HG03442 (cell line): ENCODE measurements at regions not wholly inside any gene's neighbourhood (a gene's known extent, or its start where the extent isn't known, plus 50 kb on each side); places are given as distances from the start of the nearest gene placed in this dataset.
"Not testable (repeated sequence)": the region's sequence is repeated elsewhere in the genome, so short reads cannot be mapped to it uniquely, and the experiment has no call there.

Experiments used
- ATAC-seq: cut with Tn5 transposase; IDR thresholded peaks from one replicate; pipeline ENCODE4 v1.9.1; 2021; ENCODE audit warnings: mild to moderate bottlenecking, moderate library complexity; ENCODE audit not compliant: unreplicated experiment

GRCh38 chr6:27679964-27680694, 207.2 kb upstream of the ZNF184 start:
- no peak for ATAC-seq

DNA sequence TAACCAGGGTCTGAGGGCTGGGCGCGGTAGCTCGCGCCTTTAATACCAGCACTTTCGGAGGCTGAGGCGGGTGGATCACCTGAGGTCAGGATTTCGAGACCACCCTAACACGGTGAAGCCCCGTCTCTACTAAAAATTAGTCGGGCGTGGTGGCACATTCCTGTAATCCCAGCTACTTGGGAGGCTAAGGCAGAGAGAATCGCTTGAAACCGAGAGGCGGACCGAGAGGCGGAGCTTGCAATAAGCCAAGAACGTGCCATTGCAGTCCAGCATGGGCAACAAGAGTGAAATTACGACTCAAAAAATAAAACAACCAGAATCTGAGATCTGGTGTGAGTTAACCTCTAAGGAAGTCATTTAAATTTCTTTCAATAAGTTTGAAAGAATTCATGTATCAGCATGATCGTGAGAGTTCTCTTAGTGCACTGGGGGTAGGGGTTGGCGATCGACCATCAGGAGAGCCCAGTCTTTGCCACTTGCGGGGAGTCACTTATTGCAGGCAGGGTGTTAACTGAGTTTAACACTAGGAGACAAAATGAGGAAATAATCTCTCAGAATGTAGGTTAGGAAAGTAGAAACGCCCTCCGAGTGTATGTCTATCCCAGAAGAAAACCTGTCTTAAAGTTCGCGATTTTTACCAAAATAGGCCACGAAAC, 206.5 kb upstream of the ZNF184 start:
- no peak for ATAC-seq

DNA sequence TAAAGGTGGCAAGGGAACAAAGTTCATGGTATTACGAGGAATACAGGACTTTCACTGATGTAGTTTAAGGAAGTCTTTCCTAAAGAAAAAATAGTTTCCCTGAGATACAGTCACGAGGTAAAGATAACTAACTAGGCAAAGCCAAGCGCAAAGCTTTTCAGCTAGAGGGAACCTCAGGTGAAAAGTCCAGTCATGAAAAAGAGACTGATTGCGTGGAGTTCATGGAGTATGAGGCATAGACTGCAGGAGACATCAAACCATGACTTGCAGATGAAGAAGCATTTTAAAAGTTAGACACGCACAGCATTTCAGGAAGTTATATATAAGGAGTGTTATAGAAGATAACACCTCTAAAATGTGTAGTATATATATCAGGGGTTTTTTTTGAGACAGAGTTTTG, 205.6 kb upstream of the ZNF184 start:
- ATAC-seq: no peak

- no peak for ATAC-seq
These were observed 202.0 kb upstream of the ZNF184 start for GRCh38 chr6:27674882-27675281.

- no peak for ATAC-seq
These were observed 199.4 kb upstream of the ZNF184 start for GRCh38 chr6:27672113-27672799.

DNA sequence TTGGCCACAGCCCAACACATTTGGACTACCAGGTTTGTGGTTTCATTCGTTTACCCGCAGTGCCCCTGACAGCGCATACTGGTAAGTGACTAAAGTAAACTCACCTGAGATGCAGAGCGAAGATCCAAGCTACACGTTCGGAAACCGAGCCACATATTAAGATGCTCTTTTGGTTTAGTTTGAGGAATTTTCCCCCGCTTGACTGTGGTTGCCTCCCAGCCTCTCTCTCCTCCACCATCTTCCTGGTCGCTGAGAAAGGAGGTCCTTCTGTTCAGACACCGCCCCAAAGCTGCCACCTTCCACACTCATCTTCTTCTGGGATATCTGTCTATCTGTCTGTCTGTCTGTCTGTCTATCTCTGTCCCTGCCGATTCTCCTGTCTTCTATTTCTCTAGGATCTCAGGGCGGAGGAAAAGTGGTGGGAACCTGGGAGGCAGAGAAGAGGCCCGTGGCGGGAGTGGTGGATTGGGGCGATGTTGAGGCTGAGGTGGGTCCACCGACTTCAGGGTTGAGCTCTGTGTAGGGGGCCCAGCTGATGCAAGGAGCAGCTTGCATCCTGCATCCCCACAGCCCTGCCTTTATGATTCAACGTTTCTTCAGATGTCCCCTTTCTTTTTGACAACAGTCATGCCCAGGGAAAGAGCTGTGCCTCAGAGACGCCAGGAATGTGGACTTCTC, 196.9 kb upstream of the ZNF184 start:
- no peak for ATAC-seq

- no peak for ATAC-seq
These were observed 196.4 kb upstream of the ZNF184 start for GRCh38 chr6:27669295-27669623.

GRCh38 chr6:27668442-27669294, 195.8 kb upstream of the ZNF184 start:
- ATAC-seq: no peak

DNA sequence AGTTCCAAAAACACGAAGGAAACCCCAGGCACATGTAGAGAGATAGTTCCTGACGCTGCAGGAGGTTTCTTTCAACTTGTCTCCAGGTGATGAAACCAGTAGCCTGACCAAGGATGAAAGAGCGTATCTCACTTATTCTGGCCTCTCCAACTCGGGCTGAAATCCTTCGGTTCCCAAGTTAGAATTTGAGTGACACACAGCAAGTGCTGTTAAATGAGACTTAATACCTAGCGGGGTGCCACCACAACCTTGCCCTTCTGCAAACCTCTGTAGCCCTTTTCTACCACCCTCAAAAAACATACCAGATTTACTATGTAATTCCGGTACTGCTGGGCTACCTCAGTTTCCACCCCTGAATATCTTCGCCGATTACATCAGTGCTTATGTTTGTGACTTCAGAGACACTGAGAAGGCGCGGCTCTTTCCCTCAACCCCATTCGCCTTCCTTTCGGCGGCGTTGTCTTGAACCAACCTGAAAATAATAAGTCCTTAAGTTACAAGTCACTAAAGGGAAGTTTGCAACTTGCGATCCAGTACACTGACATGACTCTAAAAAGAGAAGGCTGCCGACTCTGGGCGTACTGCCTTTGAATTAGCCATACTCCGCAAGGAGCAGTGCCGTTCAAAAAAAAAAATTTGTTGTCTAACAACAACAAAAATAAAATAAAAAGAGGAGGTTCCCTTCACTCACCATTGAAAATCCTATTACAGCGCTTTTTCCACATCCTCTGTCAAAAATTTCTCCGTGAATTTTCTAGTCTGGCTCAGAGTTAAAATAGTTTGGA, 194.9 kb upstream of the ZNF184 start:
- ATAC-seq: no peak

GRCh38 chr6:27667016-27667656, 194.2 kb upstream of the ZNF184 start:
- ATAC-seq: no peak

DNA sequence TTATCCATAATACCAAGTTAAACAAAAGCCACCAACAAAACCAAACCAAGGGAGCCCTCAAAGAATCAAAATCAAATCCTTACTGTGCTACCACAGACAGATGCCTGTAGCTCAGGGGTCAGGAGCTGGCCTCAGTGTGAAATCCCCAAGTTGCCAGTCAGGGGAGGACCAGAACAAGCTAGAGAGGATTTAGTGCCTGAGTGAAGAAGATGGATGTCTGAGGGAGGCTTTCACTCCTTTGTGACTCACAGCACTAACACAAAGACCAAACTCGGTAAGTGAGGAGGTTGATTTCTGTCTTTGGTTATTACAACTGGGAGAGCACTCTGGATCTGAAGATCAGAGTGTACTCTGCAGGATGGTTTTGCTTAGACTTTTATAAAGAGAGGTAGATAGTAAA, 189.9 kb upstream of the ZNF184 start:
- ATAC-seq: no peak

DNA sequence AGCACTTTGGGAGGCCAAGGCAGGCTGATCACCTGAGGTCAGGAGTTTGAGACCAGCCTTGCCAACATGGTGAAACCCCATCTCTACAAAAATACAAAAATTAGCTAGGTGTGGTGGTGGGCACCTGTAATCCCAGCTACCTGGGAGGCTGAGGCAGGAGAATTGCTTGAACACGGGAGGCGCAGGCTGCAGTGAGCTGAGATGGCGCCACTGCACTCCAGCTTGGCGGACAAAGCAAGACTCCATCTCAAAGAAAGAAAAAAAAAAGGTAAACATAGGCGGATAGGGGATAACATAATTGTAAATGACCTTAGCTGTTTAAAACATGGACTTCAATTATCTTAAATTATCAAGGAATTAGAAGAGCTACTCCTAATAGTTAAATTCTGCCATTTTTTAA, 189.3 kb upstream of the ZNF184 start:
- ATAC-seq: not testable (repeated sequence)

DNA sequence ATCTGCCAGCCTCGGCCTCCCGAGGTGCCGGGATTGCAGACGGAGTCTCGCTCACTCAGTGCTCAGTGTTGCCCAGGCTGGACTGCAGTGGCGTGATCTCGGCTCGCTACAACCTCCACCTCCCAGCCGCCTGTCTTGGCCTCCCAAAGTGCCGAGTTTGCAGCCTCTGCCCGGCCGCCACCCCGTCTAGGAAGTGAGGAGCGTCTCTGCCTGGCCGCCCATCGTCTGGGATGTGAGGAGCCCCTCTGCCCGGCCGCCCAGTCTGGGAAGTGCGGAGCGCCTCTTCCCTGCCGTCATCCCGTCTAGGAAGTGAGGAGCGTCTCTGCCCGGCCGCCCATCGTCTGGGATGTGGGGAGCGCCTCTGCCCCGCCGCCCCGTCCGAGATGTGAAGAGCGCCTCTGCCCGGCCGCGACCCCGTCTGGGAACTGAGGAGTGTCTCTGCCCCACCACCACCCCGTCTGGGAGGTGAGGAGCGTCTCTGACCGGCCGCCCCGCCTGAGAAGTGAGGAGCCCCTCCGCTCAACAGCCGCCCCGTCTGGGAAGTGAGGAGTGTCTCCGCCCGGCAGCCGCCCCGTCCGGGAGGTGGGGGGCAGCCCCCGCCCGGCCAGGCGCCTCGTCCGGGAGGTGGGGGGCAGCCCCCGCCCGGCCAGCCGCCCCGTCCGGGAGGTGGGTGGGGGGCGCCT, 180.4 kb upstream of the ZNF184 start:
- ATAC-seq: not testable (repeated sequence)

GRCh38 chr6:27651371-27651732, 178.4 kb upstream of the ZNF184 start:
- no peak for ATAC-seq

GRCh38 chr6:27650620-27651370, 177.9 kb upstream of the ZNF184 start:
- ATAC-seq: peak; percentile 53

DNA sequence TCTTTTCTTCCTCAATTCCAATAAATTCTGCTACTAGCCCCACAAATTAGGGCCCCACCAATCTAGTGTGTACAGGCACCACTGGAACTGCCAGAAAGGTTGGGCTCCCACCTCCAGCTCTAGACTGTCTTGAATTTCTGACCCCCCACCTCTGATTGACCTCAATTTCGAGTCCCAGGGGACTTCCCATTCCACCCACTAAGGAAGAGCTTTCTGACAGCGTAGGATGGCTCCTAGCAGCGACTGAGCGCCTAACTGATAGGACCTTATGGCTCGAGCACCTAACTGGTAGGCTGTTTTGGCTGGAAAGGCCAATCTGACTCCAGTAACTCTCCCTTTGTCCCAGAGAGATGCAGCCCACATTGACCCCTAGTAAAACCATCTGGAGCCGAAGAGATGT, 171.6 kb upstream of the ZNF184 start:
- ATAC-seq: no peak

DNA sequence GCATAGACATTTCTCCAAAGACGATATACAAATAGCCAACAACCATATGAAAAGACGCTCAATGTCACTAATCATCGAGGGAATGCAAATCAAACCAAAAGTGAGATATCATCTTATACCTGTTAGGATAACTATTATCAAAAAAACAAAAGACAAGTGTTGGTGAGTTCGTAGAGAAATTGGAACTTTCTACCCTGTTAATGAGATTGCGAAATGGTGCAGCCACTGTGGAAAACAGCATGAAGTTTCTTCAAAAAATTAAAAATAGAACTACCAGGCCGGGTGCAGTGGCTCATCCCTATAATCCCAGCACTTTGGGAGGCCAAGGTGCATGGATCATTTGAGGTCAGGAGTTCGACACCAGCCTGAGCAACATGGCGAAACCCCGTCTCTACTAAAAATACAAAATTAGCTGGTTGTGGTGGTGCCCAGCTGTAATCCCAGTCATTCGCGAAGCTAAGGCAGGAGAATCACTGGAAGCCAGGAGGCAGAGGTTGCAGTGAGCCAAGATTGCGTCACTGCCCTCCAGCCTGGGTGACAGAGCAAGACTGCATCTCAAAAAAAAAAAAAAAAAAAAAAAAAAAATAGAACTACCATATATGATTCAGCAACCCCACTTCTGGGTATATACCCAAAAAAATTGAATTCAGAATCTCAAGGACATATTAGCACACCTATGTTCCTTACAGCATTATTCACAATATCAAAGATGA, 170.0 kb upstream of the ZNF184 start:
- ATAC-seq: no peak

- not testable (repeated sequence) for ATAC-seq
These were observed 163.0 kb upstream of the ZNF184 start for GRCh38 chr6:27635886-27636285.
